WTC11 (cell line): ENCODE measurements at regions not wholly inside any gene's neighbourhood (a gene's known extent, or its start where the extent isn't known, plus 50 kb on each side); places are given as distances from the start of the nearest gene placed in this dataset.

Experiments
- NR3C1 ChIP-seq: sonication (generic); formaldehyde crosslinking; conservative IDR thresholded peaks from 2 replicates; pipeline ENCODE4 v1.8.1; 2023; ENCODE audit warnings: low read depth, mild to moderate bottlenecking, missing genetic modification reagents
- TF ChIP-seq, protein P1 (sequence below): fragments of 200-600 bp; IDR thresholded peaks from 2 replicates; pipeline ENCODE4 v1.8.0; 2022; ENCODE audit warnings: antibody characterized with exemption

DNA sequence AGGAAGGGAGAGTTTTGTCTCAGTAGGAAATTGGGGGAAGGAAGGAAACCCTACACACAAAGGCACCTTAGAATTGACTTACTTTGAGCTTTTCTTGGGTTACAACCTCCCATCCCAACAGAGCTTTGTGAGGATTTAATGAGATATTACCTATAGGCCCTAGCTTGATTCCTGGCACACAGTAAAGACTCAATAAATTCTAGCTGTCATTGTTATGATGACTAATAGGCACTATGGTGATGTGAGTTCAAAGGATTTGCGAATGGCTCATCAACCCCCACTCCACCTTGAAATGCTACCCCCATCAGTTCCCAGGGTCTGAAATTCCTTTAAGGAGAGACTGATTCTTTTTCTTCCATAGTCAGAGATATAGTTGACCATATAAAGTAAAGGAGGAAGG is 67.9 kb upstream of the SMNDC1 start:
- TF ChIP-seq, protein P1, sequence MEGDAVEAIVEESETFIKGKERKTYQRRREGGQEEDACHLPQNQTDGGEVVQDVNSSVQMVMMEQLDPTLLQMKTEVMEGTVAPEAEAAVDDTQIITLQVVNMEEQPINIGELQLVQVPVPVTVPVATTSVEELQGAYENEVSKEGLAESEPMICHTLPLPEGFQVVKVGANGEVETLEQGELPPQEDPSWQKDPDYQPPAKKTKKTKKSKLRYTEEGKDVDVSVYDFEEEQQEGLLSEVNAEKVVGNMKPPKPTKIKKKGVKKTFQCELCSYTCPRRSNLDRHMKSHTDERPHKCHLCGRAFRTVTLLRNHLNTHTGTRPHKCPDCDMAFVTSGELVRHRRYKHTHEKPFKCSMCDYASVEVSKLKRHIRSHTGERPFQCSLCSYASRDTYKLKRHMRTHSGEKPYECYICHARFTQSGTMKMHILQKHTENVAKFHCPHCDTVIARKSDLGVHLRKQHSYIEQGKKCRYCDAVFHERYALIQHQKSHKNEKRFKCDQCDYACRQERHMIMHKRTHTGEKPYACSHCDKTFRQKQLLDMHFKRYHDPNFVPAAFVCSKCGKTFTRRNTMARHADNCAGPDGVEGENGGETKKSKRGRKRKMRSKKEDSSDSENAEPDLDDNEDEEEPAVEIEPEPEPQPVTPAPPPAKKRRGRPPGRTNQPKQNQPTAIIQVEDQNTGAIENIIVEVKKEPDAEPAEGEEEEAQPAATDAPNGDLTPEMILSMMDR = no peak
- no peak for TF ChIP-seq NR3C1 (CRISPR knock-in tag)
